ENCODE measurements at regions not wholly inside any gene's neighbourhood (a gene's known extent, or its start where the extent isn't known, plus 50 kb on each side); places are given as distances from the start of the nearest gene placed in this dataset.

DNA sequence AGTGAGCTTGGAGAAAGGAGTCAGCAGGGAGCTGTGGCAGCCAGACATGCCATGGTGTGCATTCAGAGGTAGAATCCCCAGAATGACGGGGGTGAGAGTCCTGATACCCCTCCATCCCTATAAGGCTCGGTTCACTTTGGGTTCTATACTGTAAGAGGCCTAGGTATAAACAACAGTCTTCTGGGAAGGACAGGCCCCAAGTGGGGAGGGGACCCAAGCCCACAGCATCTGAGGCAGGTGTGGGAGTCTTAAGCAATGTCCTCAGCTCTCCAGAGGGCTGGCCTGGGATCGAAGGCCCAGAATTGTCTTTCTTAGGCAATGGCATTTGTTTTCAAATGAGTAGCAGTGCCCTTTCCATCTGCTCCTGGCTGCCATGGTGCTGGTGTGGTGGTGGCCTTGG is 50.2 kb upstream of the MAMLD1 start:
- DNase-seq (ENCODE audit: low read depth): no peak
- TF ChIP-seq, protein P1, sequence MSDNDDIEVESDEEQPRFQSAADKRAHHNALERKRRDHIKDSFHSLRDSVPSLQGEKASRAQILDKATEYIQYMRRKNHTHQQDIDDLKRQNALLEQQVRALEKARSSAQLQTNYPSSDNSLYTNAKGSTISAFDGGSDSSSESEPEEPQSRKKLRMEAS (IDR thresholded peaks at IDR 0.05; ENCODE audit: low read depth, low read length): no peak
- TF ChIP-seq MYC (IDR thresholded peaks at IDR 0.05; ENCODE audit: low read depth, low read length) (no peak), POLR2A (IDR thresholded peaks at IDR 0.05; ENCODE audit: extremely low read depth, insufficient read length) (no peak)
- TF ChIP-seq, protein P2, sequence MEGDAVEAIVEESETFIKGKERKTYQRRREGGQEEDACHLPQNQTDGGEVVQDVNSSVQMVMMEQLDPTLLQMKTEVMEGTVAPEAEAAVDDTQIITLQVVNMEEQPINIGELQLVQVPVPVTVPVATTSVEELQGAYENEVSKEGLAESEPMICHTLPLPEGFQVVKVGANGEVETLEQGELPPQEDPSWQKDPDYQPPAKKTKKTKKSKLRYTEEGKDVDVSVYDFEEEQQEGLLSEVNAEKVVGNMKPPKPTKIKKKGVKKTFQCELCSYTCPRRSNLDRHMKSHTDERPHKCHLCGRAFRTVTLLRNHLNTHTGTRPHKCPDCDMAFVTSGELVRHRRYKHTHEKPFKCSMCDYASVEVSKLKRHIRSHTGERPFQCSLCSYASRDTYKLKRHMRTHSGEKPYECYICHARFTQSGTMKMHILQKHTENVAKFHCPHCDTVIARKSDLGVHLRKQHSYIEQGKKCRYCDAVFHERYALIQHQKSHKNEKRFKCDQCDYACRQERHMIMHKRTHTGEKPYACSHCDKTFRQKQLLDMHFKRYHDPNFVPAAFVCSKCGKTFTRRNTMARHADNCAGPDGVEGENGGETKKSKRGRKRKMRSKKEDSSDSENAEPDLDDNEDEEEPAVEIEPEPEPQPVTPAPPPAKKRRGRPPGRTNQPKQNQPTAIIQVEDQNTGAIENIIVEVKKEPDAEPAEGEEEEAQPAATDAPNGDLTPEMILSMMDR (IDR thresholded peaks at IDR 0.05; ENCODE audit: low read depth, low read length): no peak

More for the DNA sequence above, 50.2 kb upstream of the MAMLD1 start:
- no peak overlapping the region for H3K4me3 ChIP-seq (ENCODE audit: low read depth, low read length)
